OCI-LY7 (cell line): ENCODE measurements at regions not wholly inside any gene's neighbourhood (a gene's known extent, or its start where the extent isn't known, plus 50 kb on each side); places are given as distances from the start of the nearest gene placed in this dataset.

Experiments
- BruUV-seq: library from RNA; stranded (reverse); fragments of 400-500 nt; replicated peaks from 2 replicates; lab custom pipeline; 2021; lab: Mats Ljungman, UMichigan
- CTCF ChIA-PET: fragments of 300-600 bp; sonication (Branson Sonifier 250); formaldehyde crosslinking; loops from one replicate; lab custom pipeline; 2022; ENCODE audit warnings: antibody characterized with exemption; ENCODE audit not compliant: unreplicated experiment; lab: Charles Lee
- POLR2A ChIA-PET: fragments of 300-600 bp; sonication (Branson Sonifier 250); formaldehyde crosslinking; loops from one replicate; lab custom pipeline; 2022; ENCODE audit warnings: antibody characterized with exemption; lab: Charles Lee
- DNase-seq: peaks from one replicate; pipeline ENCODE4 v3.0.0-alpha.2; 2015; ENCODE audit warnings: low spot score
- H2AFZ ChIP-seq: fragments of 200-600 bp; sonication (generic), shearing (Covaris generic); 2 replicates; pipeline ENCODE4 v1.6.1; 2014; ENCODE audit warnings: mild to moderate bottlenecking, antibody characterized with exemption, low read length, moderate library complexity
- H3K27ac ChIP-seq: fragments of 200-600 bp; sonication (generic); 2 replicates; pipeline ENCODE4 v1.5.1; 2014; ENCODE audit warnings: mixed run types, low read depth, mild to moderate bottlenecking, moderate library complexity, low read length, inconsistent platforms; ENCODE audit not compliant: poor library complexity, severe bottlenecking
- H3K36me3 ChIP-seq: fragments of 200-600 bp; sonication (generic); 2 replicates; pipeline ENCODE4 v1.6.1; 2014; ENCODE audit warnings: mild to moderate bottlenecking, antibody characterized with exemption, low read length, moderate library complexity, mixed read lengths; ENCODE audit not compliant: insufficient read depth
- H3K4me1 ChIP-seq: fragments of 200-600 bp; sonication (generic); 2 replicates; pipeline ENCODE4 v1.5.1; 2014; ENCODE audit warnings: mild to moderate bottlenecking, low read length; ENCODE audit not compliant: insufficient read depth, poor library complexity, severe bottlenecking
- H3K4me2 ChIP-seq: fragments of 200-600 bp; sonication (generic); 2 replicates; pipeline ENCODE4 v1.6.1; 2014; ENCODE audit warnings: mild to moderate bottlenecking, low read length
- H3K4me3 ChIP-seq: fragments of 200-600 bp; sonication (generic); 2 replicates; pipeline ENCODE4 v1.5.1; 2014; ENCODE audit warnings: mild to moderate bottlenecking, low read depth, low read length; ENCODE audit not compliant: poor library complexity, severe bottlenecking
- H3K79me2 ChIP-seq: fragments of 200-600 bp; sonication (generic); 2 replicates; pipeline ENCODE4 v1.6.1; 2016; ENCODE audit warnings: low read depth, mild to moderate bottlenecking, low read length, moderate library complexity, mixed read lengths; ENCODE audit not compliant: insufficient read depth
- H3K9me2 ChIP-seq: fragments of 200-600 bp; sonication (generic); 2 replicates; pipeline ENCODE4 v1.6.1; 2016; ENCODE audit warnings: mild to moderate bottlenecking, low read length, mixed read lengths; ENCODE audit not compliant: insufficient read depth
- H3K9me3 ChIP-seq: fragments of 200-600 bp; sonication (generic); 2 replicates; pipeline ENCODE4 v1.6.1; 2014; ENCODE audit warnings: mild to moderate bottlenecking, mixed run types, low read length, mixed read lengths
- H4K20me1 ChIP-seq: fragments of 200-600 bp; sonication (generic); 2 replicates; pipeline ENCODE4 v1.6.1; 2014; ENCODE audit warnings: mild to moderate bottlenecking, antibody characterized with exemption, low read length, moderate library complexity, mixed read lengths; ENCODE audit not compliant: insufficient read depth
- CTCF ChIP-seq: fragments of 200-600 bp; sonication (generic); conservative IDR thresholded peaks from 2 replicates; pipeline ENCODE4 v1.5.1; 2014; ENCODE audit warnings: mild to moderate bottlenecking, antibody characterized with exemption, low read length, moderate library complexity, mixed read lengths
- EZH2phosphoT487 ChIP-seq: fragments of 200-600 bp; sonication (generic); IDR thresholded peaks from 2 replicates; pipeline ENCODE4 v1.6.1; 2018; ENCODE audit warnings: low read depth, borderline replicate concordance, mild to moderate bottlenecking, mixed run types, antibody characterized with exemption, low read length, moderate library complexity, mixed read lengths
- intact Hi-C: fragments of 100-400 bp; cut with micrococcal nuclease; formaldehyde crosslinking; loops from one replicate; pipeline ENCODE4 v1.10.0; 2022; ENCODE audit not compliant: unreplicated experiment

GRCh38 chr12:24411948-24412347, 462.5 kb upstream of the SOX5 start:
- TF ChIP-seq CTCF (no peak), EZH2phosphoT487 (no peak)
- no TSS peak for BruUV-seq
- H2AFZ ChIP-seq, result no peak overlapping the region
- DNase-seq, result no peak
- H3K4me2 ChIP-seq, result no peak overlapping the region
- H3K36me3 ChIP-seq, result no peaks in the 10 kb centered on the region
- CTCF ChIA-PET, result no interaction called here
- H3K4me3 ChIP-seq, result no peak overlapping the region
- no peaks in the 10 kb centered on the region for H3K79me2 ChIP-seq
- no peaks in the 10 kb centered on the region for H3K4me1 ChIP-seq
- no peaks in the 10 kb centered on the region for H3K9me2 ChIP-seq
- no peaks in the 10 kb centered on the region for H3K9me3 ChIP-seq
- H3K27ac ChIP-seq, result no peak overlapping the region
- intact Hi-C loops, result no loop called here
- POLR2A ChIA-PET, result no interaction called here
- H4K20me1 ChIP-seq, result no peaks in the 10 kb centered on the region

- CTCF ChIA-PET, result no interaction called here
- H3K4me1 ChIP-seq, result no peaks in the 10 kb centered on the region
These were observed 460.4 kb upstream of the SOX5 start for GRCh38 chr12:24409868-24410267.

More at GRCh38 chr12:24409868-24410267, 460.4 kb upstream of the SOX5 start:
- Histone ChIP-seq H3K79me2 (no peaks in the 10 kb centered on the region), H3K9me2 (no peaks in the 10 kb centered on the region), H4K20me1 (no peaks in the 10 kb centered on the region), H3K36me3 (no peaks in the 10 kb centered on the region), H3K4me3 (no peak overlapping the region), H3K9me3 (no peaks in the 10 kb centered on the region), H3K4me2 (no peak overlapping the region), H2AFZ (no peak overlapping the region), H3K27ac (no peak overlapping the region)
- TF ChIP-seq CTCF, result no peak
- no peak for TF ChIP-seq EZH2phosphoT487
- POLR2A ChIA-PET, result interaction anchor here (0.7 kb wide), 1 partner anchor 14 kb away, joined by 3 read pairs; no protein-coding TSS in a partner anchor
- intact Hi-C loops, result no loop called here
- BruUV-seq, result no TSS peak
- DNase-seq, result no peak
